Nephron (organoid): ENCODE measurements at regions not wholly inside any gene's neighbourhood (a gene's known extent, or its start where the extent isn't known, plus 50 kb on each side); places are given as distances from the start of the nearest gene placed in this dataset.
"Not testable (repeated sequence)": the region's sequence is repeated elsewhere in the genome, so short reads cannot be mapped to it uniquely, and the experiment has no call there.

ENCODE experiments used
- H3K27ac Mint-ChIP-seq, 3 experiments: 2 replicates each; pipeline ENCODE4 v1.8.0; 2020; ENCODE audit warnings: mixed read lengths in 3 of 3, mild to moderate bottlenecking in 2 of 3, moderate library complexity in 1 of 3
- H3K27me3 Mint-ChIP-seq: 2 replicates; pipeline ENCODE4 v1.8.0; 2021; ENCODE audit warnings: low read depth, mild to moderate bottlenecking, moderate library complexity, mixed read lengths
- H3K36me3 Mint-ChIP-seq: 2 replicates; pipeline ENCODE4 v1.8.0; 2020; ENCODE audit warnings: low read depth, mixed read lengths
- H3K4me1 Mint-ChIP-seq: 2 replicates; pipeline ENCODE4 v1.8.0; 2020; ENCODE audit warnings: mixed read lengths
- H3K4me3 Mint-ChIP-seq, 3 experiments: 2 replicates each; pipeline ENCODE4 v1.8.0; 2020; ENCODE audit warnings: mild to moderate bottlenecking in 3 of 3, mixed read lengths in 3 of 3, moderate library complexity in 2 of 3
- H3K9me3 Mint-ChIP-seq: 2 replicates; pipeline ENCODE4 v1.8.0; 2020; ENCODE audit warnings: mixed read lengths
- CTCF ChIP-seq, 3 experiments: fragments of 200-600 bp; sonication (generic); IDR thresholded peaks; one replicate each; pipeline ENCODE4 v1.5.0; 2021; ENCODE audit warnings: antibody characterized with exemption in 3 of 3; ENCODE audit not compliant: unreplicated experiment in 3 of 3

GRCh38 chr4:74505355-74505978, 60.5 kb downstream of the AREG start:
- H3K4me3 Mint-ChIP-seq, H3K4me1 Mint-ChIP-seq, H3K36me3 Mint-ChIP-seq, H3K27me3 Mint-ChIP-seq, H3K27ac Mint-ChIP-seq, H3K9me3 Mint-ChIP-seq: not testable (repeated sequence)

GRCh38 chr4:74509363-74509762, 64.4 kb downstream of the AREG start:
- H3K27me3 Mint-ChIP-seq, H3K9me3 Mint-ChIP-seq, H3K4me3 Mint-ChIP-seq, H3K4me1 Mint-ChIP-seq, H3K27ac Mint-ChIP-seq, H3K36me3 Mint-ChIP-seq: not testable (repeated sequence)

GRCh38 chr4:74516303-74516702, 71.4 kb downstream of the AREG start:
- Mint-ChIP-seq H3K4me3 (no peak overlapping the region), H3K9me3 (no peaks in the 10 kb centered on the region), H3K4me1 (no peaks in the 10 kb centered on the region), H3K36me3 (no peaks in the 10 kb centered on the region), H3K27ac (no peak overlapping the region), H3K27me3 (no peaks in the 10 kb centered on the region)
- no peak for TF ChIP-seq CTCF (IDR thresholded peaks at IDR 0.05; ENCODE audit: unreplicated experiment in 3 of 3)

- H3K4me3 Mint-ChIP-seq: no peak overlapping the region
- H3K9me3 Mint-ChIP-seq: no peaks in the 10 kb centered on the region
- no peaks in the 10 kb centered on the region for H3K36me3 Mint-ChIP-seq
- H3K27ac Mint-ChIP-seq: no peak overlapping the region
- no peaks in the 10 kb centered on the region for H3K27me3 Mint-ChIP-seq
- H3K4me1 Mint-ChIP-seq: no peaks in the 10 kb centered on the region
- TF ChIP-seq CTCF (IDR thresholded peaks at IDR 0.05; ENCODE audit: unreplicated experiment in 3 of 3): no peak
These were observed 73.1 kb downstream of the AREG start for GRCh38 chr4:74517996-74518395.

- no peaks in the 10 kb centered on the region for H3K4me1 Mint-ChIP-seq
- H3K4me3 Mint-ChIP-seq: no peak overlapping the region
- TF ChIP-seq CTCF (IDR thresholded peaks at IDR 0.05; ENCODE audit: unreplicated experiment in 3 of 3): no peak
- H3K36me3 Mint-ChIP-seq: no peaks in the 10 kb centered on the region
- H3K27me3 Mint-ChIP-seq: no peaks in the 10 kb centered on the region
- no peaks in the 10 kb centered on the region for H3K9me3 Mint-ChIP-seq
- no peak overlapping the region for H3K27ac Mint-ChIP-seq
These were observed 77.5 kb downstream of the AREG start for GRCh38 chr4:74522251-74522991.

GRCh38 chr4:74523096-74523495, 78.2 kb downstream of the AREG start:
- no peak overlapping the region for H3K27ac Mint-ChIP-seq

More at GRCh38 chr4:74523096-74523495, 78.2 kb downstream of the AREG start:
- Mint-ChIP-seq H3K4me3 (no peak overlapping the region), H3K9me3 (no peaks in the 10 kb centered on the region), H3K4me1 (no peaks in the 10 kb centered on the region), H3K27me3 (no peaks in the 10 kb centered on the region), H3K36me3 (no peaks in the 10 kb centered on the region)
- no peak for TF ChIP-seq CTCF (IDR thresholded peaks at IDR 0.05; ENCODE audit: unreplicated experiment in 3 of 3)
